Activated T-cell treated with anti-CD3 and anti-CD28 coated beads, Interleukin-2, amount 50 U/mL, for 1 hour (primary cell): ENCODE measurements at regions not wholly inside any gene's neighbourhood (a gene's known extent, or its start where the extent isn't known, plus 50 kb on each side); places are given as distances from the start of the nearest gene placed in this dataset.

ENCODE experiments used
- DNase-seq: peaks from one replicate; pipeline ENCODE4 v3.0.0-alpha.2; 2020

DNA sequence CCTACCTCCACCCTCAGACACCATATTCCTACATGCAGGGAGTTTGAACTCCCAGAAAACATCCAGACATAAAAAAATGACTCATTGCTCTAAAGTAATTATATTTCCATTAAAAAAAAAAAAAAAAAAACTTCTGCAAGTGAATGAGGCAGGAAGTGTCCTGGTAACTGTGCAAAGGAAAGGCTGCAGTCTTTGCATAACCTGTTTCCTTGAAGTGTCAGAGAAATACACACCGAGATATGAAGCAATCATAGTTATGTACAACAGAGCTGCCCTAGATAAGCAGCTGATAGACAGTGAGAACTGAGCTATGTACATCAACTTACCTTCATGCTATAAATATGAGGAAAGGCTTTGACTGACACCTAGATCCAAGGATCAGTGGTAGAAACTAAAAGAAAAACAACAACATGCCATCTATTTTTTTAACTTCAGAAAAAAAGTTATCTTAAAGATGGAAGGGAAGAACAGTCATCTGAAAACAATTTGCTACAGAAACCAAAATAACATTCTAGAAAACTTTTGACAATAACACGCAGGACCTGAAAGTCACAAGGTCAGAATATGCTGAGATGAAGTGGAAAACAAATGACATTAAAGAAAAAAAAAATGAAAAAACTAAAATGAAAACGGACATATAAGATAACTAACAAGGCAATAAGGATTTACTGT is 263.2 kb downstream of the SEC23A start:
- DNase-seq: no peak

GRCh38 chr14:38838979-38839323 is 264.1 kb downstream of the SEC23A start:
- DNase-seq: no peak

- DNase-seq: no peak
Measured at GRCh38 chr14:38838049-38838978, 264.7 kb downstream of the SEC23A start.

GRCh38 chr14:38837343-38838048 is 265.5 kb downstream of the SEC23A start:
- DNase-seq: no peak

- DNase-seq: no peak
Measured at GRCh38 chr14:38836539-38836938, 266.5 kb downstream of the SEC23A start.

DNA sequence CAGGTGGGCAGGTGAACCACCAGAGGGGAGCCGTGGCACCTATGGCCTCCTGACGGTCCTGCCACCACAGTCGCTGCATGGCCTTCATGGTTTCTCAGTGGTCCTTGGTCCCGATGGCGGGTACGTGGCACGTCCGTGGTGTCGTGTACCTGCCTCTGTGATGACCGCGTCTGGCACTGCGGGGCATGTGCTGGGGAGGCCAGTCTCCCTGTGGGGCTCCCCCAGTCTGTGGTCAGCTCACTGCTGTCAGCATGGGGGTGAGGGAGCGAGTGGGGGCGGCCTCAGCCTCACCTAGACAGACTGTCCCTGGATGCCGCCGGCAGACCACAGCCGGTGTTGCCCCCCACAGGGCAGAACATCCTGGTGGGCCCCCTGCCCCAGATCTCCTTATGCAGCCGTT is 267.2 kb downstream of the SEC23A start:
- no peak for DNase-seq

- no peak for DNase-seq
Measured at GRCh38 chr14:38828183-38828827, 274.7 kb downstream of the SEC23A start.

- no peak for DNase-seq
Measured at GRCh38 chr14:38824706-38825105, 278.3 kb downstream of the SEC23A start.

DNA sequence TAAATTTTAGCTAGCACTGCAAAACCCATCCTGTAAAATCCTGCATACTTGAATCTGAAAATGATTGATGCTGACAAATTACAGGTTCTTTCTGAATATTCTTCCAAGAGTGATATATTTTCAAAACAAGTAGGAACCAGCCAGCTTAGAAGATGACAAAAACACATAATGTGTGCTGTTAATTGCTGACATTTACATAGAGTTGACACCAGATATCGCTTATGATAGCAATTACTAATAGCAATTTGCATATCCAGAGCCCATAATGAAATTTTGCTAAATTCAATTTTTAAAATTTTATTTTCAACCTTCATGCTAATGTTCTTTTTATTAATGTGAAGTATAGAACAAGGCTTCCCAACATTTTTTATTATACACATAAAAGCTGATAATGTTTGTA is 284.5 kb downstream of the SEC23A start:
- no peak for DNase-seq

GRCh38 chr14:38808734-38809455 is 294.1 kb downstream of the SEC23A start:
- no peak for DNase-seq

DNA sequence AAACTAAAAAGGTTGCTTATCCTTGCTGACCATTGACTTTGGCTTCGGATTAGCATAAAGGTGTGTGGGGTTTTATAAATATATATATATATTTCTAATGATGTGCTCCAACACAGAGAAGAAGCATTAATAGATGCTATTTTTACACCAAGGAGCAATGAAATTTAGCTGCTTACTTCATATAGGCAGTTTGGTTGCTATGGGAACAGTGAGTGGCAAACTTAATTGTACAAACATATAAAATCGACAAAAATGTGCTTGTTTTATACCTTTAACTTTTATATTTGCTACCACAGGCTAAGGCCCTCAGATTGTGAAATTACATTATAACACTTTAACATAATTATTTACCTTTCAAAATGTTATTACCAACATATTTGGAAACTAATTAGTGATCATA is 303.4 kb downstream of the SEC23A start:
- DNase-seq: no peak

GRCh38 chr14:38794677-38795076 is 308.4 kb downstream of the SEC23A start:
- no peak for DNase-seq

DNA sequence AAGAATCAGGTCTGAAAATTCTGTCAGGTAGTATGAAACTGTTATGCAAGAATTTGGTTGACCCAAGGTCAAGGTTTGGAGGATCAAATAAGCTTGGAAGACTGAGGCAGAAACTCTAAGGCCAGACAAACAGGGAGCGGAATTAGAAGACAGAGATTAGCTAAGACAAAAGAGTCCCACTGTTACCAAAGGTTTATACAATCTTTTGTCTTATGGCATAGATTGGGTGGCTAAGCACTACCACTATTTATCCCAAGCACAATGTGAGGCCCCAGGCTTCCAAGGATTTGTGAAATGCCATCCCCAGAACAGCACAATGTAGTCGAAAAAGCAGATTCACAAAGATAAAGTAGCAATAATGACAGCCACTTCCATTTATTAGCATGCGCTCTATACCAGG is 311.2 kb downstream of the SEC23A start:
- DNase-seq: no peak

DNA sequence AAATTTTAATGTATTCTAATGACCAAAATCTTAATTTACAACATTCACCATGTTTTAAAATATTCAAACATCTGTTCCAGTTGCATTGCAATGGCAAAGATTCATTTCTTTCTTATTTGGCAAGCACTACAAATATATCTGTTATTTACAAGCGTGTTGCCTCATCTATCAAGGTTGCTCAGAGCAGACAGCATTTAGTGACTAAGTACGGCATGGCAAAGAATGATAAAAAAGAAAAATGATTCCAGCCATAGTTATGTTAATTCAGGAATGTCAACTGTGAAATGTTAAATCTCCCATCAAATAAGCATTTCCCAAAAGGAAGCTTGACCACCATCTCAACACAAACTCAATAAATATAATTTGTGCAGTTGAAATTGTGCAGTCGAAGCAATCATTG is 312.1 kb downstream of the SEC23A start:
- DNase-seq: no peak

GRCh38 chr14:38789805-38790204 is 313.2 kb downstream of the SEC23A start:
- no peak for DNase-seq

- DNase-seq: no peak
Measured at GRCh38 chr14:38788060-38788459, 315.0 kb downstream of the SEC23A start.

- DNase-seq: no peak
Measured at GRCh38 chr14:38786921-38787320, 316.1 kb downstream of the SEC23A start.

DNA sequence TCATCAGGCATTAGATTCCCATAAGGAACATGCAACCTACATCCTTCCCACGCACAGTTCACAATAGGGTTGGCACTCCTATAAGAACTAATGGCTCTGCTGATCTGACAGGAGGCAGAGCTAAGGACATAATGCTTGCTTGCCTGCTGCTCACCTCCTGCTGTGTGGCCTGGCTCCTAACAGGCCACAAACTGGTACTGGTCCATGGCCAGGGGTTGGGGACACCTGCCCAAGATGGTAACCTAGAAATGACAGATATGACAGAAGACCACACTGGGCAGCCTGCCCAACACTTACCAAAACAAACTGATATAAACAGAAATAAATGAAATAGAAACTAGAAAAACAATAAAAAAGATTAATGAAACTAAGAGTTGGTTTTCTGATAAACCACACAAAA is 325.6 kb downstream of the SEC23A start:
- DNase-seq: no peak

DNA sequence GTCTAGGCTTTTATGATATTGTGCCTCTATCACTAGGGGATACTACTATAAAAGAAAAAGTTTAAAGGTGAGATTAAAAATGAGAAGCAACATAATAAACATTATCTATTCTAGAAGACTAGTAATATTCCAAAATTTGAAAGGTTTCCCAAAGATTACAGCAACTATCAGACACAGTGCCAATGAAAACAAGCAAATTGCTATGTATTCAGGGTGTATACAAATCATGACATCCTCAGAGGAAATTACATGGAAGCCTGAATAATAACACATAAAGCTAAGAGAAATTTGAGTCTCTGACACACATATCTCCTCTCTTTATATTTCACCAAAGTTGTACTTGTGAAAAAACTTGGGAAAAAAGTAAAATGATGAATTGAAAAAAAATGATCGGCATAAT is 327.0 kb downstream of the SEC23A start:
- no peak for DNase-seq

- no peak for DNase-seq
Measured at GRCh38 chr14:38774162-38774561, 328.9 kb downstream of the SEC23A start.

GRCh38 chr14:38770251-38770650 is 332.8 kb downstream of the SEC23A start:
- no peak for DNase-seq

GRCh38 chr14:38762845-38763244 is 340.2 kb downstream of the SEC23A start:
- DNase-seq: no peak

DNA sequence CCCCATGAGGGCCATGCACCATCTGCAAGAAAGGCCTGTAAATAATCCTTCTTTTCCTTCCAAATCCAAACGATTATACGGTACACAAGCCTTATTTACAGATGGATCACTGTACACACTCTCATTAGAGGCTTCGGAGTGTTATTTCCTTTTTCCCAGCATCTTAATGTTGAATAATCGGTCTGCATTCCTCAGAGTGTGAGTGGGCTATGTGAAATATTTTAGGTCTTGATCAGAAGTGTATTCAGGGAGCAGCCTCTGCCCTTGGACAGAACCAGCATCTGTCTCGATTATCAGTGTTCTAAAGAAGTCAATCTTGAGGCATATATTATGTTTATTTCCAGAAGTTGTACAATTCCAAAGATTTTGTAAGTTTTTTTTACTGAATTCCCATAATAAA is 340.6 kb downstream of the SEC23A start:
- DNase-seq: no peak
